Lung (tissue), 11 donors: ENCODE measurements at regions not wholly inside any gene's neighbourhood (a gene's known extent, or its start where the extent isn't known, plus 50 kb on each side); places are given as distances from the start of the nearest gene placed in this dataset.
A peak's percentile ranks its signal among the peaks of the same experiment; 100 is the strongest.

Experiments used
- ATAC-seq: fragments of 200-7000 bp; cut with Tn5 transposase; one replicate; pipeline ENCODE4 v1.9.1; 2020; ENCODE audit warnings: moderate number of reproducible peaks; ENCODE audit not compliant: insufficient read depth, low FRiP score
- DNase-seq, 3 donors: peaks; one replicate each; pipeline ENCODE4 v3.0.0-alpha.2; 2013 to 2017
- H3K27ac ChIP-seq, 2 donors: one replicate each; pipeline ENCODE4 v1.5.1; 2013; ENCODE audit warnings: mild to moderate bottlenecking in 2 of 2, moderate library complexity in 2 of 2, control low read depth in 1 of 2, inconsistent platforms in 1 of 2, low read depth in 1 of 2, low read length in 1 of 2
- H3K27me3 ChIP-seq, 3 donors: one replicate each; pipeline ENCODE4 v1.5.1; 2013; ENCODE audit warnings: low read length in 2 of 3; ENCODE audit not compliant: control insufficient read depth in 3 of 3, insufficient read depth in 3 of 3
- H3K36me3 ChIP-seq, 4 donors: one replicate each; pipeline ENCODE4 v1.5.1; 2013; ENCODE audit warnings: low read length in 4 of 4, mild to moderate bottlenecking in 1 of 4, moderate library complexity in 1 of 4; ENCODE audit not compliant: control insufficient read depth in 4 of 4, insufficient read depth in 4 of 4
- H3K4me1 ChIP-seq, 5 donors: one replicate each; pipeline ENCODE4 v1.5.1; 2013; ENCODE audit warnings: low read length in 5 of 5, mild to moderate bottlenecking in 2 of 5, moderate library complexity in 1 of 5; ENCODE audit not compliant: control insufficient read depth in 5 of 5, insufficient read depth in 5 of 5
- H3K4me3 ChIP-seq: one replicate; pipeline ENCODE4 v1.5.1; 2013; ENCODE audit warnings: mild to moderate bottlenecking, control low read depth, moderate library complexity
- H3K9ac ChIP-seq, 2 donors: one replicate each; pipeline ENCODE4 v1.5.1; 2013; ENCODE audit warnings: low read length in 2 of 2, control low read depth in 1 of 2; ENCODE audit not compliant: insufficient read depth in 1 of 2
- H3K9me3 ChIP-seq, 4 donors: one replicate each; pipeline ENCODE4 v1.5.1; 2013; ENCODE audit warnings: low read length in 3 of 4, mild to moderate bottlenecking in 1 of 4, moderate library complexity in 1 of 4; ENCODE audit not compliant: control insufficient read depth in 4 of 4, insufficient read depth in 3 of 4
- CTCF ChIP-seq: IDR thresholded peaks from 2 replicates; pipeline ENCODE4 v1.5.1; 2012; ENCODE audit warnings: mild to moderate bottlenecking; ENCODE audit errors: control extremely low read depth, extremely low read depth
- WGBS, 2 donors: extraction: QIAGEN DNeasy Blood & Tissue Kit; methylation state at CpG; one replicate each; pipeline ENCODE4 v1.1.7; 2013; 5-methylcytosine and 5-hydroxymethylcytosine counted together
- donor health status: control.
- donor health status: control.
- donor health status: Bipolar disorder and iron deficiency.
- donor health status: healthy.
- donor health status: DM: yes; HTN: yes; CAD: no.

GRCh38 chr3:194929578-194929960, 243.9 kb downstream of the FAM43A start:
- 67 to 100% methylated on average over 1 of the region's 1 CpG for WGBS, 2 donors
- Histone ChIP-seq H3K27ac (peak overlapping the region in 1 of 2 donors; percentile 46), H3K4me3 (no peak overlapping the region), H3K9me3 (peaks cover 0 to 1% (median 0%) of the 10 kb centered on the region in 4 donors), H3K36me3 (no peaks in the 10 kb centered on the region), H3K27me3 (no peaks in the 10 kb centered on the region), H3K9ac (no peak overlapping the region), H3K4me1 (peaks cover 9 to 19% (median 15%) of the 10 kb centered on the region in 5 donors)
- no peak for ATAC-seq
- no peak for DNase-seq
- no peak for TF ChIP-seq CTCF

GRCh38 chr3:194930377-194931204, 244.9 kb downstream of the FAM43A start:
- Histone ChIP-seq H3K27me3 (no peaks in the 10 kb centered on the region), H3K27ac (peak overlapping the region; percentile 46 to 72), H3K9me3 (peaks cover 0 to 1% (median 0%) of the 10 kb centered on the region in 4 donors), H3K4me1 (peaks cover 9 to 18% (median 15%) of the 10 kb centered on the region in 5 donors), H3K36me3 (no peaks in the 10 kb centered on the region), H3K9ac (no peak overlapping the region), H3K4me3 (peak overlapping the region; percentile 8)
- peak; percentile 43 to 74 (median 57) for DNase-seq
- TF ChIP-seq CTCF, result no peak
- ATAC-seq, result peak; percentile 58
- WGBS, 2 donors, result 35 to 44% methylated on average over 9 of the region's 9 CpGs

- H3K4me3 ChIP-seq, result no peak overlapping the region
- WGBS, 2 donors, result 72 to 86% methylated on average over 4 of the region's 4 CpGs
- DNase-seq (peak in 1 of 3 donors; percentile 13), ATAC-seq (no peak)
- no peak for TF ChIP-seq CTCF
- H3K4me1 ChIP-seq, result peaks cover 9 to 18% (median 15%) of the 10 kb centered on the region in 5 donors
- H3K36me3 ChIP-seq, result no peaks in the 10 kb centered on the region
- no peaks in the 10 kb centered on the region for H3K27me3 ChIP-seq
- peak overlapping the region; percentile 7 to 71 for H3K27ac ChIP-seq
- no peak overlapping the region for H3K9ac ChIP-seq
- H3K9me3 ChIP-seq, result peaks cover 0 to 1% (median 0%) of the 10 kb centered on the region in 4 donors
Measured at GRCh38 chr3:194931347-194931746, 245.7 kb downstream of the FAM43A start.
